OCI-M2 (cell line): ENCODE measurements at regions not wholly inside any gene's neighbourhood (a gene's known extent, or its start where the extent isn't known, plus 50 kb on each side); places are given as distances from the start of the nearest gene placed in this dataset.
"Not testable (repeated sequence)": the region's sequence is repeated elsewhere in the genome, so short reads cannot be mapped to it uniquely, and the experiment has no call there.

ENCODE experiments used
- DNase-seq: peaks from one replicate; lab custom pipeline; 2025; ENCODE audit not compliant: unreplicated experiment; lab: John Stamatoyannopoulos, UW

DNA sequence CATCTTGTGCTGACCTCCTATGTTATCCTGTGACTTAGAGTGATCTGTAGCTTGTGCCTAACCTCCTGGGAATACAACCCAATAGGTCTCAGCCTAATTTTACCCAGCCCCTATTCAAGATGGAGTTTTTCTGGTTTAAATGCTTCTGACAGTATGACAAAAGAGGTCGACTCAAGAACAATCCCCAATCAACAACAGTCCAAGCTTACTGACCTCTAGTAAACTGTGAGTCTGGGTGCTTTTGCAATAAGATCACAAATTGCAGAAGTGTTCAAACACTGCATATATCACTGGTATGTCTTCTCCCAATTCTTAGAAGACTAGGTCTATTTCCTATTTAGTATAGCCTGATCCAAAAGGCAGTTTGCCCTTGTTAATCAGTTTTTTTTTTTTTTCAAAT lies 323.5 kb upstream of the PTGER4 start:
- DNase-seq, result no peak

DNA sequence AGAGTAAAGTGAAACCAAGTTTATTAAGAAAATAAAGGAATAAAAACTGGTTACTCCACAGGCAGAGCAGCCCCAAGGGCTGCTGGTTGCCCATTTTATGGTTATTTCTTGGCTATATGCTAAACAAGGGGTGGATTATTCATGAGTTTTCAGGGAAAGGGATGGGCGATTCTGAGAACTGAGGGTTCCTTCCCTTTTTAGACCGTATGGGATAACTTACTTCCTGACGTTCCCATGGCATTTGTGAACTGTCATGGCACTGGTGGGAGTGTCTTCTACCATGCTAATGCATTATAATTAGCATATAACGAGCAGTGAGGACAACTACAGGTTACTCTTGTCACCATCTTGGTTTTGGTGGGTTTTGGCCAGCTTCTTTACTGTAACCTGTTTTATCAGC lies 323.9 kb upstream of the PTGER4 start:
- DNase-seq, result no peak

- no peak for DNase-seq
Measured at GRCh38 chr5:40355181-40355580, 324.5 kb upstream of the PTGER4 start.

- DNase-seq, result no peak
Measured at GRCh38 chr5:40354171-40354570, 325.5 kb upstream of the PTGER4 start.

DNA sequence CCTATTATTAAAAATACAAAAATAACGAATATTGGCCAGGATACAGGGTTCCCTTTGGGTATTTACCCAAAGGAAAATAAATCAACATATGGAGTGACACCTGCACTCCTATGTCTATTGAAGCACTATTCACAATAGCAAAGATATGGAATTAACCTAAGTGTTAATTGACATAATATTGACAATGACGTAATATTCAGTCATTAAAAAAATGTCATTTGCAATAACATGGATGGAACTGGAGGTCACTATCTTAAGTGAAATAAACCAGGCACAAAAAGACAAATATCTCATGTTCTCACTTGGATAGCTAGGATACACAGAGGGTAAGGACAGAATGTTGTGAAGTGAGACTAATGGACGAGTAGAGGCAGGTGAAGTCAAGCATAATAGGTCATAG lies 326.3 kb upstream of the PTGER4 start:
- DNase-seq, result no peak

- no peak for DNase-seq
Measured at GRCh38 chr5:40347981-40348725, 331.6 kb upstream of the PTGER4 start.

DNA sequence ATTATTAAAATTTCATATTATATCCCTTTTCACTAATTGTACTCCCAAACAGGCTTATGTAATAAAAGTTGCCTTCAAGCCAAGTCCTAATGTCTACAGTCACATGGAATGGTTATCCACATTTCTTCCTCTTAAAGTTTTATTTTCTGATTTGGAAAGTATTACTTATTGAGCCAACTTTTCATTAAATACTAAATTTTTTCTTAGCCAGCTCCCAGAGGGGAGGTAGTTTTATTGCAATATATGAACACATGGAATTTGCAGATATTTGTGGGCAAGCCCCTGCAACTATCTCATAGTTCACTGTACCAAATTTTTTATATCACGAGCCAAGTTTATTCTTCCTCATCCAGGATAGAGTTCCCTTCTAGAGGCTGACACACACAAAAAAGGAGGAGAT lies 332.8 kb upstream of the PTGER4 start:
- no peak for DNase-seq

DNA sequence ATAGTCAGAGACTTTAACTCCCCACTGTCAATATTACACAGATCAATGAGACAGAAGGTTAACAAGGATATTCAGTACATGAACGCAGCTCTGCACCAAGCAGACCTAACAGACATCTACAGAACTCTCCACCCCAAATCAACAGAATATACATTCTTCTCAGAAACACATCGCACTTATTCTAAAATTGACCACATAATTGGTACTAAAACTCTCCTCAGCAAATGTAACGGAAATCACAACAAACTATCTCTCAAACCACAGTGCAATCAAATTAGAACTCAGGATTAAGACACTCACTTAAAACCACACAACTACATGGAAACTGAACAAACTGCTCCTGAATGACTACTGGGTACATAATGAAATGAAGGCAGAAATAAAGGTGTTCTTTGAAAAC lies 341.3 kb upstream of the PTGER4 start:
- DNase-seq, result not testable (repeated sequence)

DNA sequence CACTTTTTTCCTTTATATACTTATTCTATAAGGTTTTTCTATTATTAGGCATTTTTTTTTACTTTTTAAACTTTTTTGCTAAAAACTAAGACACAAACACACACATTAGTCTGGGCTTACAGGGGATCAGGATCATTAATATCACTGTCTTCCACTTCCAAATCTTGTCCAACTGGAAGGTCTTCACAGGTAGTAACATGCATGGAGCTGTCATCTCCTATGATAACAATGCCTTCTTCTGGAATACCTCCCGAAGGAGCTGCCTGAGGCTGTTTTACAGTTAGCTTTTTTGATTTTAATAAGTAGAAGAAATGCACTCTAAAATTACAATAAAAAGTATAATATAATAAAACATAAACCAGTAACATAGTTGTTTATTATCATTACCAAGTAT lies 345.5 kb upstream of the PTGER4 start:
- no peak for DNase-seq

DNA sequence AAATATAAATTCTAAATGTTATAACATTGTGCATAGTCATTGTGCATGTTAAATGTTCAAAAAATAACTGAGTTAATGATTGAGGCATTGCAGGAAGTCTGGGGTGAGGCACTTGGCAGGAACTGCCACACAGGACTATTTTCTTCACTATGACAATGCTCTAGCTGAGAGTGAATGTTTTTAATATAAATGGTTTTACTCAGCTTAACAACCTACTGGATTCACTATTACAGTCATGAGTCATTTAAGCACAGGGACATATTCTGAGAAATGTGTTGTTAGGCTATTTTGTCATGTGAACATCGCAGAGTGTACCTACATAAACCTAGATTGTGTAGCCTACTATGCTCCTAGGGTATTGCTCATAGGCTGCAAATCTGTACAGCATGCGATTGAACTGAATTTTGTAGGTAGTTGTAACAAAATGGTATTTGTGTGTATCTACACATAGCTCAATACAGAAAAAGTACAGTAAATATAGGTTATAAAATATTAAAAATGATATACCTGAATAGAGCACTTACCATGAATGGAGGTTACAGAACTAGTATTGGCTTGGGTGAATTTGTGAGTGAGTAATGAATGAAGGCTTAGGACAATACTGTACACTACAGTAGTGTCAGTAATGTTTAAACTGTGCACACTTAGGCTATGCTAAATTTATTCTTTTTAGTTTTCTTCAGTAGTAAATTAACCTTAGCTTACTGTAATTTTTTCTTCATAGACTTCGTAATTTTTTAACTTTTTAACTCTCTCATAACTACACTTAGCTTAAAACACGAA lies 346.1 kb upstream of the PTGER4 start:
- DNase-seq, result no peak

GRCh38 chr5:40332970-40333369 lies 346.7 kb upstream of the PTGER4 start:
- no peak for DNase-seq

GRCh38 chr5:40331616-40332015 lies 348.1 kb upstream of the PTGER4 start:
- no peak for DNase-seq

DNA sequence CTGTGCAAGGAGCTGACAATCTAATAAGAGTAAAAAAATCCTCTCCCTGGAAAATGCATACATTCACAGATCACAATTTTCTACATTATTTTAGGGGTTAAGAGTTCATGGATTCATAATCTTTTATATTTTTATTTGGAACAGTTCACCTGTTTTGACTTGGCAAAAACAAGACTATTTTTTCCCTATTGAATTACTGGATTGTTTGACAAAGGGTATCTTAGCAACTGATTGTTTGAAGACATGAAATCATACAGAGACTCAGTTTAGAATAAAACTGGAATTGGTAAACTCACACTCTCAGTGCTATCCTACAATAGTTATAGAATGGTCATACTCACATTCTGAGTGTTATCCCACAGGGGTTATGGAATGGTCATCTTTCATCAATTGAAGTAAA lies 358.2 kb upstream of the PTGER4 start:
- no peak for DNase-seq

GRCh38 chr5:40318395-40318794 lies 361.3 kb upstream of the PTGER4 start:
- DNase-seq, result no peak

DNA sequence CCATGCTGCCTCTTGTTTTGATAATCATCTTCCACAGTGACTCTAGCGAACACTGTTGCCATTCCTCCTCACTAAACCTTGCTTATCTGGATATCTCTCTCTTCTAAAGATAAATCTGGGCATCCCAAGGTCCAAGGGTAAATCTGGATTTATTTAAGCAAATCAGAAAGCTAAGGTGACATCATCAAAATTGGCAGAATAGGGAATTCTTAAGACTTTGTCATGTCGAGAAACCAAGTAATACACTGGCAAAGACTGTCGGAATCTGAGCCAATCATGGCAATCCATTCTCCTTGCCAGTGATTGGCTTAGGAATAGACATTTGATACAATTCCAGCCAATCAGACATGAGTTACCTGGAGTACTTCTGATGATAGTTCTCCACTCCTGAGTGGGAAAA lies 362.7 kb upstream of the PTGER4 start:
- DNase-seq, result no peak

- DNase-seq, result no peak
Measured at GRCh38 chr5:40315126-40315525, 364.6 kb upstream of the PTGER4 start.

GRCh38 chr5:40314275-40314674 lies 365.4 kb upstream of the PTGER4 start:
- no peak for DNase-seq

DNA sequence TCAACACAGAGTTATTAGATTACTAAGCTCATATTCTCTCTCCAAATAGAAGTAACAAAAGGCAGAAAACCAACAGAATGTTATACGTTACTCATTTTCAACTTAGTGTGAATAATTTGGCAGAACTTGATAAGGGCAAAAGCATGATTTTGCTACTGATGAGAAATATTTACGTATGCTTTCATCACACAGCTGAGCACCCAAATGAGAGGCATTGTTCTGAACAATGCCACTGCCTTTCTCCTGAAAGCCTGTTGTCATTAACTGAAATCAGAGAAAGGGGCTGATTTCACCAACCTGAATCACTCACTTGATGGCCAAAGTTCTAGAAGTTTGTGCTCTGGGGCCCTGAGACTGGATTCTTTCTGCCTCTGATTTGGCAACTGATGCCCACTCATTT lies 367.5 kb upstream of the PTGER4 start:
- no peak for DNase-seq

- no peak for DNase-seq
Measured at GRCh38 chr5:40309851-40310250, 369.9 kb upstream of the PTGER4 start.

DNA sequence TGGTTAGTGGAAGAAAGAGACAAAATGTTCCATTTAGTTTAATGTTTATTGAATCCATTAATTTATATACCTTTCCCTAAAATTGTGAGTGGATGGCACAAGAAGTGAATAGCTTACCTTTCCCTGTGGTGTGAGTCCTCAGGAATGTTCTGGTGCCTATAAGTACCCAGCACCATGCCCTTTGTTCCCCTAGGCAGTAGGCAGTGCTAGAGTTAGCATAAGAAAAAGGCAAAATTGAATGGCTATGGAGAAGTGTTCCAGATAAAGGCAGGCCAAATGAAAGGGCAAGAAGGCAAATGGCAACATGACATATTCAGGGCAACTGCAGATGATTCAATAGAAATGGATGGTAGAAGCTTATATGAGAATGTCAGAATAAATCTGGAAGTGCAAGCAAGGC lies 370.8 kb upstream of the PTGER4 start:
- no peak for DNase-seq

DNA sequence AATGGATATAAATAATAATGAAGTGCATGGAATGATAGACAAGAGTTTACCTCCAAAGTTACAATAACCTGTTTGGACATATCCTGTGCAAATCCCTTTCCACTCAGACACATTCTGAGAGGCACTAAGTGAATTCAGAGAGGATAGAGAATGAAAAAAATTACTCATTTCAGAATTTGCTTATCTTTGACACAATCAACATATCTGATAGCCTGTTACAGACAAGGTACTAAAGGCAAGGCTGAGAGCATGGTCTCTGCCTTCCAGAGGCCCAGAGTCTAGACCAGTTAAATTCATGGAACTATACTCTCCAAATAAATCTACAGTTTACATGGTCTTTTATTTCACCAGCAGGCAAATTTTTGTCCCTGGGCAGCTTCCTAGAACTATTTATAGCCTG lies 371.8 kb upstream of the PTGER4 start:
- no peak for DNase-seq

DNA sequence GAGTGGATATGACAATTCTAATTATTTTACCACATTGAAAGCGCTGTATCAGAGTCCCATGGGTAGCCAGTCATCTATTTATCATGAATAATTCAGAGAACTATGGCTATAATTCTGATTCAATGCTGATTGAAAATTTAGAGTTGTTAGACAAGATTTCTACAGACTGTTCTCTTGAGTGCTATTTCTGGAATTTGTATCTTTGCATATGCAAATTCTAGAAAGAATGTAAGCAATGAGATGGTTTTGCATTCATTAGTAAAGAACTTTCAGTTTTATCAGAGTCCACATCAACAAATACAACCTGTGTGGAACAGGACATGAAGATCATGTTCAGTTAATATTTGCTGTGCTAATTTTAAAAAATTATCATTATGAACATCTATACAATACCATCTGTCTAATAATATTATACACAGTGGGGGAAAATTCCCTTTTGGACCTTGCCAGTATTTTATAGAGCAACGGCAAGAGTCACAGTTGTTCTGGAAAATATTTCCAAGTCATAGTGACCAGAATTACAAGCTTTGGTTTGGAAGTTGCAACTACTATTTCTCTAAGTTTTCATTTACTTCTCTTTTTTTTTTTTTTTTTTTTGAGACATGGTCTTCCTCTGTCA lies 372.7 kb upstream of the PTGER4 start:
- DNase-seq, result no peak
